A549 (cell line): ENCODE measurements at regions not wholly inside any gene's neighbourhood (a gene's known extent, or its start where the extent isn't known, plus 50 kb on each side); places are given as distances from the start of the nearest gene placed in this dataset.
A peak's percentile ranks its signal among the peaks of the same experiment; 100 is the strongest.

ENCODE experiments used
- ATAC-seq, 2 experiments: fragments of 200-7000 bp in 1 of 2; fragments of >200 bp in 1 of 2; cut with Nextera tagmentation in 1 of 2; cut with Tn5 transposase in 1 of 2; 3 replicates each; pipeline versions ENCODE4 v1.8.0 to v1.9.1; 2018 to 2020; ENCODE audit warnings: mild to moderate bottlenecking in 1 of 2, moderate library complexity in 1 of 2
- CTCF ChIA-PET: fragments of 300-600 bp; sonication (Branson Sonifier 250); formaldehyde crosslinking; extraction: SDS; loops from one replicate; lab custom pipeline; 2021; ENCODE audit warnings: antibody characterized with exemption, inconsistent platforms; lab: Yijun Ruan, JAX
- POLR2A ChIA-PET: fragments of 350-600 bp; formaldehyde crosslinking; extraction: SDS; loops from one replicate; lab custom pipeline; 2021; ENCODE audit warnings: antibody characterized with exemption, inconsistent platforms; lab: Yijun Ruan, JAX
- DNase-seq, 2 experiments: peaks; one replicate each; pipeline versions ENCODE4 v3.0.0 to v3.0.0-alpha.2; 2011 to 2016; ENCODE audit warnings: low read depth in 1 of 2, low spot score in 1 of 2
- FAIRE-seq: peaks from 2 replicates; lab custom pipeline; 2011; peaks lifted over from hg19 to GRCh38; lab: Jason Lieb, UNC
- H3K27ac ChIP-seq, 2 experiments: fragments of >200 bp; sonication (Bioruptor Twin); formaldehyde crosslinking; 3 replicates each; pipeline ENCODE4 v1.5.1; 2016 to 2017
- H3K4me1 ChIP-seq: fragments of >200 bp; sonication (Bioruptor Twin); formaldehyde crosslinking; 3 replicates; pipeline ENCODE4 v1.6.1; 2016
- H3K4me2 ChIP-seq: fragments of >200 bp; sonication (Bioruptor Twin); formaldehyde crosslinking; 3 replicates; pipeline ENCODE4 v1.6.1; 2016
- H3K4me3 ChIP-seq: fragments of >200 bp; sonication (Bioruptor Twin); formaldehyde crosslinking; 3 replicates; pipeline ENCODE4 v1.5.1; 2016
- H3K9me3 ChIP-seq: fragments of >200 bp; sonication (Bioruptor Twin); formaldehyde crosslinking; 3 replicates; pipeline ENCODE4 v1.6.1; 2016
- BHLHE40 ChIP-seq: IDR thresholded peaks from 2 replicates; pipeline ENCODE4 v1.6.1; 2012; ENCODE audit warnings: low read depth, low read length, inconsistent platforms
- CHD2 ChIP-seq: fragments of 150-350 bp; IDR thresholded peaks from 2 replicates; pipeline ENCODE4 v1.6.1; 2014; ENCODE audit warnings: low read length; ENCODE audit not compliant: partially characterized antibody
- EHF ChIP-seq: fragments of 250-450 bp; sonication (Bioruptor Pico); IDR thresholded peaks from 2 replicates; pipeline ENCODE4 v1.5.0; 2020; ENCODE audit warnings: mild to moderate bottlenecking
- EHMT2 ChIP-seq: fragments of 200-600 bp; sonication (generic); IDR thresholded peaks from 2 replicates; pipeline ENCODE4 v1.6.1; 2016; ENCODE audit warnings: antibody characterized with exemption, low read depth, mild to moderate bottlenecking, moderate library complexity
- EP300 ChIP-seq, 2 experiments: fragments of >200 bp; sonication (Bioruptor Twin); formaldehyde crosslinking; IDR thresholded peaks; 2 replicates in 1 of 2; 3 replicates in 1 of 2; pipeline ENCODE4 v1.6.1; 2016 to 2017
- FOSB ChIP-seq: fragments of 250-450 bp; sonication (Bioruptor Pico); IDR thresholded peaks from 2 replicates; pipeline ENCODE4 v1.5.0; 2020; ENCODE audit warnings: mild to moderate bottlenecking, moderate library complexity
- FOSL2 ChIP-seq, 2 experiments: fragments of 450-650 bp in 1 of 2; fragments of >200 bp in 1 of 2; sonication (Bioruptor Twin) in 1 of 2; formaldehyde crosslinking; IDR thresholded peaks; 2 replicates each; pipeline versions ENCODE4 v1.5.0 to v1.6.1; 2016 to 2020; ENCODE audit warnings: mild to moderate bottlenecking in 1 of 2, moderate library complexity in 1 of 2
- HDAC2 ChIP-seq: fragments of 200-600 bp; sonication (generic); IDR thresholded peaks from 2 replicates; pipeline ENCODE4 v1.6.1; 2016
- HOXB13 ChIP-seq: fragments of 250-450 bp; sonication (Bioruptor Pico); IDR thresholded peaks from 2 replicates; pipeline ENCODE4 v1.5.0; 2020; ENCODE audit warnings: low read depth, mild to moderate bottlenecking, moderate library complexity
- JUN ChIP-seq, 2 experiments: fragments of >200 bp; sonication (Bioruptor Twin); formaldehyde crosslinking; IDR thresholded peaks; 2 replicates in 1 of 2; 3 replicates in 1 of 2; pipeline ENCODE4 v1.6.1; 2016 to 2017
- JUNB ChIP-seq: fragments of >200 bp; sonication (Bioruptor Twin); formaldehyde crosslinking; IDR thresholded peaks from 2 replicates; pipeline ENCODE4 v1.6.1; 2016
- MAFK ChIP-seq: fragments of 450-650 bp; IDR thresholded peaks from 2 replicates; pipeline ENCODE4 v1.6.1; 2014; ENCODE audit not compliant: partially characterized antibody
- NR3C1 ChIP-seq: fragments of >200 bp; sonication (Bioruptor Twin); formaldehyde crosslinking; IDR thresholded peaks from 3 replicates; pipeline ENCODE4 v1.6.1; 2017
- POLR2A ChIP-seq: IDR thresholded peaks from 2 replicates; pipeline ENCODE4 v1.6.1; 2012; ENCODE audit warnings: mild to moderate bottlenecking, low read length
- RAD21 ChIP-seq, 2 experiments: fragments of >200 bp in 1 of 2; sonication (Bioruptor Twin) in 1 of 2; formaldehyde crosslinking in 1 of 2; IDR thresholded peaks in 1 of 2; conservative IDR thresholded peaks in 1 of 2; 2 replicates in 1 of 2; 3 replicates in 1 of 2; pipeline ENCODE4 v1.6.1; 2012 to 2018; ENCODE audit warnings: inconsistent platforms in 1 of 2
- RNF2 ChIP-seq: fragments of 200-600 bp; sonication (generic); IDR thresholded peaks from 2 replicates; pipeline ENCODE4 v1.6.1; 2016; ENCODE audit warnings: low read depth, mild to moderate bottlenecking, antibody characterized with exemption, moderate library complexity, borderline replicate concordance
- SMC3 ChIP-seq: fragments of >200 bp; sonication (Bioruptor Twin); formaldehyde crosslinking; IDR thresholded peaks from 3 replicates; pipeline ENCODE4 v1.6.1; 2018; ENCODE audit warnings: inconsistent platforms
- SREBF2 ChIP-seq: fragments of 450-650 bp; IDR thresholded peaks from 2 replicates; pipeline ENCODE4 v1.6.1; 2014; ENCODE audit warnings: mild to moderate bottlenecking, moderate library complexity
- TP53 ChIP-seq: fragments of 250-450 bp; sonication (Bioruptor Pico); IDR thresholded peaks from 2 replicates; pipeline ENCODE4 v1.5.0; 2021; ENCODE audit warnings: mild to moderate bottlenecking, moderate library complexity
- WGBS: methylation state at CpG from one replicate; pipeline ENCODE4 v1.1.6; 2017; ENCODE audit errors: missing lambda C conversion rate; 5-methylcytosine and 5-hydroxymethylcytosine counted together
- TF ChIP-seq, protein P1 (sequence below): fragments of >200 bp; sonication (Bioruptor Twin); formaldehyde crosslinking; IDR thresholded peaks from 3 replicates; pipeline ENCODE4 v1.5.1; 2016
- TF ChIP-seq, protein P2 (sequence below): fragments of >200 bp; sonication (Bioruptor Twin); formaldehyde crosslinking; IDR thresholded peaks from 3 replicates; pipeline ENCODE4 v1.6.1; 2016
- TF ChIP-seq, protein P3 (sequence below): fragments of 250-450 bp; sonication (Bioruptor Pico); IDR thresholded peaks from 2 replicates; pipeline ENCODE4 v1.5.0; 2021; ENCODE audit warnings: mild to moderate bottlenecking, moderate library complexity, borderline replicate concordance

DNA sequence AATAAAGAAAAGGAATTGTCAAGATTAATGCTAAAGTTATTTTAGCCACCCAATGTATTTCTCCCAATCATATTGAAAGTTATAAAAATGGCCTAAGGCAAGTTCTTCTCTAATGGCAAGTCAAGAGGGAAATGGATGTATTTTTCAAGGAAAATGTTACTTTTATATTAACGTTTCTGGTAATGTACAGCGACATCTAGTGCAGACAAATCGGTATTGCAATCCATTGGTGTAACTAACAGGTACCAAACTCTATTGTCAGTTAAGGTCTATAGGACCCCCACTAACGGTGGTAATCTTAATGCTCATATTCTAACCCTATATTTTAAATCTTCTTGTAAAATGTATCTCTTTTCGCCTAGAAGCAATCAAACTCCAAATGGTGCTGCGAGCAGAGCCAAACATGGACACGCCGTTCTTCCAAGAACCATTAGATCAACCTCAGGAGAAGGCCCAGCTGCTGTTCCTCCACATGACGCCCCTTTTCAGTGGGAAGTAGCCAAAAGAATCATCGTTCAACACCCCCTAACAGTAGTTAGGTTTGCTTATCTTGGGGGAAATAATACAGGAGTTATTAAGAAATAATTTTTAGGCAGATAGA lies 98.5 kb upstream of the PABPC3 start:
- POLR2A ChIA-PET, result no interaction called here
- DNase-seq (peak; percentile 11 to 35), FAIRE-seq (no peak), ATAC-seq (no peak)
- Histone ChIP-seq H3K27ac (no peak overlapping the region), H3K9me3 (no peaks in the 10 kb centered on the region), H3K4me2 (no peak overlapping the region), H3K4me3 (no peak overlapping the region), H3K4me1 (peaks cover 11% of the 10 kb centered on the region)
- CTCF ChIA-PET, result interaction anchor here (0.7 to 1.3 kb wide), 2 partner anchors 123 to 135 kb away, joined by 3 to 4 read pairs; no protein-coding TSS in a partner anchor
- 25% methylated on average over 10 of the region's 10 CpGs for WGBS
- TF ChIP-seq JUNB, result no peak
- no peak for TF ChIP-seq FOSL2 (IDR thresholded peaks at IDR 0.05)
- no peak for TF ChIP-seq FOSL2 (CRISPR knock-in tag; IDR thresholded peaks at IDR 0.05)
- no peak for TF ChIP-seq HDAC2
- TF ChIP-seq SMC3, result no peak
- TF ChIP-seq, protein P1, sequence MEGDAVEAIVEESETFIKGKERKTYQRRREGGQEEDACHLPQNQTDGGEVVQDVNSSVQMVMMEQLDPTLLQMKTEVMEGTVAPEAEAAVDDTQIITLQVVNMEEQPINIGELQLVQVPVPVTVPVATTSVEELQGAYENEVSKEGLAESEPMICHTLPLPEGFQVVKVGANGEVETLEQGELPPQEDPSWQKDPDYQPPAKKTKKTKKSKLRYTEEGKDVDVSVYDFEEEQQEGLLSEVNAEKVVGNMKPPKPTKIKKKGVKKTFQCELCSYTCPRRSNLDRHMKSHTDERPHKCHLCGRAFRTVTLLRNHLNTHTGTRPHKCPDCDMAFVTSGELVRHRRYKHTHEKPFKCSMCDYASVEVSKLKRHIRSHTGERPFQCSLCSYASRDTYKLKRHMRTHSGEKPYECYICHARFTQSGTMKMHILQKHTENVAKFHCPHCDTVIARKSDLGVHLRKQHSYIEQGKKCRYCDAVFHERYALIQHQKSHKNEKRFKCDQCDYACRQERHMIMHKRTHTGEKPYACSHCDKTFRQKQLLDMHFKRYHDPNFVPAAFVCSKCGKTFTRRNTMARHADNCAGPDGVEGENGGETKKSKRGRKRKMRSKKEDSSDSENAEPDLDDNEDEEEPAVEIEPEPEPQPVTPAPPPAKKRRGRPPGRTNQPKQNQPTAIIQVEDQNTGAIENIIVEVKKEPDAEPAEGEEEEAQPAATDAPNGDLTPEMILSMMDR, result peak; percentile 60
- TF ChIP-seq, protein P2, sequence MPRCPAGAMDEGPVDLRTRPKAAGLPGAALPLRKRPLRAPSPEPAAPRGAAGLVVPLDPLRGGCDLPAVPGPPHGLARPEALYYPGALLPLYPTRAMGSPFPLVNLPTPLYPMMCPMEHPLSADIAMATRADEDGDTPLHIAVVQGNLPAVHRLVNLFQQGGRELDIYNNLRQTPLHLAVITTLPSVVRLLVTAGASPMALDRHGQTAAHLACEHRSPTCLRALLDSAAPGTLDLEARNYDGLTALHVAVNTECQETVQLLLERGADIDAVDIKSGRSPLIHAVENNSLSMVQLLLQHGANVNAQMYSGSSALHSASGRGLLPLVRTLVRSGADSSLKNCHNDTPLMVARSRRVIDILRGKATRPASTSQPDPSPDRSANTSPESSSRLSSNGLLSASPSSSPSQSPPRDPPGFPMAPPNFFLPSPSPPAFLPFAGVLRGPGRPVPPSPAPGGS, result no peak
- TF ChIP-seq, protein P3, sequence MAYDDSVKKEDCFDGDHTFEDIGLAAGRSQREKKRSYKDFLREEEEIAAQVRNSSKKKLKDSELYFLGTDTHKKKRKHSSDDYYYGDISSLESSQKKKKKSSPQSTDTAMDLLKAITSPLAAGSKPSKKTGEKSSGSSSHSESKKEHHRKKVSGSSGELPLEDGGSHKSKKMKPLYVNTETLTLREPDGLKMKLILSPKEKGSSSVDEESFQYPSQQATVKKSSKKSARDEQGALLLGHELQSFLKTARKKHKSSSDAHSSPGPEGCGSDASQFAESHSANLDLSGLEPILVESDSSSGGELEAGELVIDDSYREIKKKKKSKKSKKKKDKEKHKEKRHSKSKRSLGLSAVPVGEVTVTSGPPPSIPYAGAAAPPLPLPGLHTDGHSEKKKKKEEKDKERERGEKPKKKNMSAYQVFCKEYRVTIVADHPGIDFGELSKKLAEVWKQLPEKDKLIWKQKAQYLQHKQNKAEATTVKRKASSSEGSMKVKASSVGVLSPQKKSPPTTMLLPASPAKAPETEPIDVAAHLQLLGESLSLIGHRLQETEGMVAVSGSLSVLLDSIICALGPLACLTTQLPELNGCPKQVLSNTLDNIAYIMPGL, result no peak
- TF ChIP-seq FOSB (CRISPR knock-in tag), result no peak
- no peak for TF ChIP-seq EP300 (IDR thresholded peaks at IDR 0.05)
- TF ChIP-seq RAD21 (conservative IDR thresholded peaks at IDR 0.05 in 1 of 2, IDR thresholded peaks at IDR 0.05 in 1 of 2), result peak; percentile 23 to 42; a peak in 3 of 5 replicates
- TF ChIP-seq EHMT2, result no peak
- TF ChIP-seq EHF (CRISPR knock-in tag), result no peak
- no peak for TF ChIP-seq HOXB13

DNA sequence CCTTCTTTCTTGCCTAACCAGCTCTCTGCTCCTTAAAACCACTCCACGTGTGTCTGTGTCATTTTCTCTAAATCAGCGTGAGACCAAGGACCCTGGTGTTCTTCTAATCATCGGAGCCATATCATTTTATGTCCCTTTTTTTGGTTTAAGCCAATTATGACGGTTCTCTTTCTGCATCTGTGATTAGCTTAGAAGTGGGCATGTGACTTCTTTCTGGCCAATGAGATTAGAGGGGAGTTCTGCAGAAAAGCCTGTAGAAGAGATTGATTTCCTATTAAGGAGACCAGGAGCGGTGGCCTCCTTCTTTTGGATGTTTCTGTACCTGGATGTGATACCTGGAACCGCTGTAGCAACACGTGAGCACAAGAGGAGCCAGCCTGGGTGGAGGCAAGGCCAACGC lies 97.5 kb upstream of the PABPC3 start:
- no peak for DNase-seq
- no peak for ATAC-seq
- no peak for FAIRE-seq
- 60% methylated on average over 7 of the region's 8 CpGs for WGBS
- Histone ChIP-seq H3K4me3 (no peak overlapping the region), H3K27ac (no peak overlapping the region), H3K9me3 (no peaks in the 10 kb centered on the region), H3K4me2 (no peak overlapping the region), H3K4me1 (peaks cover 14% of the 10 kb centered on the region)
- POLR2A ChIA-PET, result no interaction called here
- CTCF ChIA-PET, result interaction anchor here (1.3 to 2.6 kb wide), 2 partner anchors 39 to 122 kb away, joined by 4 to 12 read pairs; no protein-coding TSS in a partner anchor
- TF ChIP-seq JUNB, result no peak
- TF ChIP-seq, protein P1, result no peak
- no peak for TF ChIP-seq EHMT2
- TF ChIP-seq SREBF2, result no peak
- no peak for TF ChIP-seq CHD2
- no peak for TF ChIP-seq POLR2A
- no peak for TF ChIP-seq BHLHE40
- no peak for TF ChIP-seq NR3C1
- no peak for TF ChIP-seq RNF2
- no peak for TF ChIP-seq TP53 (CRISPR knock-in tag)
- no peak for TF ChIP-seq MAFK
- no peak for TF ChIP-seq JUN (IDR thresholded peaks at IDR 0.05)
